ENCODE measurements at regions not wholly inside any gene's neighbourhood (a gene's known extent, or its start where the extent isn't known, plus 50 kb on each side); places are given as distances from the start of the nearest gene placed in this dataset.

GRCh38 chr3:178485756-178486155 is 50.5 kb upstream of the KCNMB2 start:
- TF ChIP-seq, protein P1, sequence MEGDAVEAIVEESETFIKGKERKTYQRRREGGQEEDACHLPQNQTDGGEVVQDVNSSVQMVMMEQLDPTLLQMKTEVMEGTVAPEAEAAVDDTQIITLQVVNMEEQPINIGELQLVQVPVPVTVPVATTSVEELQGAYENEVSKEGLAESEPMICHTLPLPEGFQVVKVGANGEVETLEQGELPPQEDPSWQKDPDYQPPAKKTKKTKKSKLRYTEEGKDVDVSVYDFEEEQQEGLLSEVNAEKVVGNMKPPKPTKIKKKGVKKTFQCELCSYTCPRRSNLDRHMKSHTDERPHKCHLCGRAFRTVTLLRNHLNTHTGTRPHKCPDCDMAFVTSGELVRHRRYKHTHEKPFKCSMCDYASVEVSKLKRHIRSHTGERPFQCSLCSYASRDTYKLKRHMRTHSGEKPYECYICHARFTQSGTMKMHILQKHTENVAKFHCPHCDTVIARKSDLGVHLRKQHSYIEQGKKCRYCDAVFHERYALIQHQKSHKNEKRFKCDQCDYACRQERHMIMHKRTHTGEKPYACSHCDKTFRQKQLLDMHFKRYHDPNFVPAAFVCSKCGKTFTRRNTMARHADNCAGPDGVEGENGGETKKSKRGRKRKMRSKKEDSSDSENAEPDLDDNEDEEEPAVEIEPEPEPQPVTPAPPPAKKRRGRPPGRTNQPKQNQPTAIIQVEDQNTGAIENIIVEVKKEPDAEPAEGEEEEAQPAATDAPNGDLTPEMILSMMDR (IDR thresholded peaks at IDR 0.05), result no peak
- TF ChIP-seq POLR2AphosphoS5 (IDR thresholded peaks at IDR 0.05), result no peak
- no peak for TF ChIP-seq POLR2A (IDR thresholded peaks at IDR 0.05)
- Histone ChIP-seq H3K4me1 (no peaks in the 10 kb centered on the region), H3K27ac (no peak overlapping the region), H3K9me3 (no peaks in the 10 kb centered on the region), H3K36me3 (no peaks in the 10 kb centered on the region), H3K27me3 (no peaks in the 10 kb centered on the region), H3K4me3 (no peak overlapping the region)
- intact Hi-C loops (cut with DNase I; ENCODE audit: low total_unique reads), result loop anchor here (10.0 kb wide), 1 partner anchor 321 kb away; no protein-coding TSS in a partner anchor
- no peak for DNase-seq (ENCODE audit: low spot score in 2 of 2)

All from breast epithelium (tissue), 4 donors.